ENCODE measurements at regions not wholly inside any gene's neighbourhood (a gene's known extent, or its start where the extent isn't known, plus 50 kb on each side); places are given as distances from the start of the nearest gene placed in this dataset.

DNA sequence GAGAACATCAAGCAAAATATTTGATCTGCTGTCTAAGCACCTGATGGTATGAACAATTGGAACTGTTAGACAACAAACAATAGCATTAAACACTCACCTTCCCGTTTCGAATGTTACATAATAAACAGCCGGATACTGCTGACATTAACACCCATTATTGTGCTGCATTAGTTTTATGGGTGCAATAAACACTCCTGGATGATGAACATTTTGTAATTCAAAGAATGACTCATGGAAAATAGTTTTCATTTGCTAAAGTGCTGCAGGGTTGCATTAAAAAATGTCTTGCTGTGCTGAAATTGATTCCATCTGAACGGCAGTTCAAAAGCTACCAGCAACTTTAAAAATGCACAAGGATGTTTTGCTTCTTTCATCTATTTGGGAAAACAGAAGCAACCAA, 100.8 kb upstream of the SORBS2 start:
- DNase-seq (ENCODE audit: low read depth in 2 of 2), result peak in 1 of 2 donors; percentile 35
- TF ChIP-seq, protein P1, sequence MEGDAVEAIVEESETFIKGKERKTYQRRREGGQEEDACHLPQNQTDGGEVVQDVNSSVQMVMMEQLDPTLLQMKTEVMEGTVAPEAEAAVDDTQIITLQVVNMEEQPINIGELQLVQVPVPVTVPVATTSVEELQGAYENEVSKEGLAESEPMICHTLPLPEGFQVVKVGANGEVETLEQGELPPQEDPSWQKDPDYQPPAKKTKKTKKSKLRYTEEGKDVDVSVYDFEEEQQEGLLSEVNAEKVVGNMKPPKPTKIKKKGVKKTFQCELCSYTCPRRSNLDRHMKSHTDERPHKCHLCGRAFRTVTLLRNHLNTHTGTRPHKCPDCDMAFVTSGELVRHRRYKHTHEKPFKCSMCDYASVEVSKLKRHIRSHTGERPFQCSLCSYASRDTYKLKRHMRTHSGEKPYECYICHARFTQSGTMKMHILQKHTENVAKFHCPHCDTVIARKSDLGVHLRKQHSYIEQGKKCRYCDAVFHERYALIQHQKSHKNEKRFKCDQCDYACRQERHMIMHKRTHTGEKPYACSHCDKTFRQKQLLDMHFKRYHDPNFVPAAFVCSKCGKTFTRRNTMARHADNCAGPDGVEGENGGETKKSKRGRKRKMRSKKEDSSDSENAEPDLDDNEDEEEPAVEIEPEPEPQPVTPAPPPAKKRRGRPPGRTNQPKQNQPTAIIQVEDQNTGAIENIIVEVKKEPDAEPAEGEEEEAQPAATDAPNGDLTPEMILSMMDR (IDR thresholded peaks at IDR 0.05; ENCODE audit: low read depth, low read length), result no peak
- no peak overlapping the region for H3K4me3 ChIP-seq (replicated peaks in 1 of 2; ENCODE audit: low read depth in 2 of 2, low read length in 2 of 2)

DNA sequence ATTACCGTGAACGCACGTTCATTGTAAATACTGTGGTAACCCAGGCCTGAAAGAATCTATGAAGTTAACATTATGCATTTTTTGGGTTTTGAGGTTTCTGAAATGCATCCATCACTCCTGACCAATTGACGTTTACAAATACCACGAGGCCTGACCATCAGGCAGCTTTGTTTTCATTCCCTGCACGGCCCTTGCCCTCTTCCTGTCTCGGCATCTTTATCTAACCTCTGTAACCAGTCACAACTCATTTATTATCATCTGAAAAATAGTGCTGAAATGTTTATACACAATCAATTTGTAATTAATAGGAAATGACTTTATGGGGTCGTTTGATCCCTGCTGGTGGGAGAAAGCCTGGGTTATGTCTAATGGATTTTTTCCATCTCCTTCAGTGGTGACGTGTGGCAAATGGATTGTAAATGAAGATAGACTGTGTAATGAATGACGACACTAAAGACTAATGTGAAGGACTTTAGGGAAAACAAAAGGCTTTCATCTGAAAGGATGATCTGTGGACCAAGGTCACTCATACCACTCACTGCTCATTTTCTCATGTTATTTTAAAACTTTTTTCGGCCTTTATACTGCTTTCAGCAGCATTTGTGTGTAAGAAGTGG, 102.7 kb upstream of the SORBS2 start:
- peak; percentile 34 to 73 for DNase-seq (ENCODE audit: low read depth in 2 of 2)
- TF ChIP-seq, protein P1 (IDR thresholded peaks at IDR 0.05; ENCODE audit: low read depth, low read length), result no peak
- no peak overlapping the region for H3K4me3 ChIP-seq (replicated peaks in 1 of 2; ENCODE audit: low read depth in 2 of 2, low read length in 2 of 2)

DNA sequence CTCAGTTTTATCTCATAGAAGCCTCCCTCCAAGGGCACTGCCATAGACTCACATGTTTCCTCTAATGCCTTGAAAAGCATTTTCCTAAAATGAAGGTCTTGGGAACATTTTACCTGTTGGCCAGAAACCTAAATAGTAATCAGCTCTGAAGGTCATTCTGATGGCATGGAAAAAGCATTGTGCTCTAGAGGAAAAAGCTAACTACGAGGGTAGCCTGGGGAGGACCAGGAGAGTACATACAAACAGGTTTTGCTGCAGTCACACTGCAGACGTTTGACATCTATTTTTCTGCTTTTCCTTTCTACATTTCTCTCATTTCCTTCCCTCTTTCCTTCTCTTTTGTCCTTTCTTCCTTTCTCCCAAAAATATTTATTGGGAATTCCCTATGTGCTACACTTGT, 103.3 kb upstream of the SORBS2 start:
- H3K4me3 ChIP-seq (replicated peaks in 1 of 2; ENCODE audit: low read depth in 2 of 2, low read length in 2 of 2), result no peak overlapping the region
- TF ChIP-seq, protein P1 (IDR thresholded peaks at IDR 0.05; ENCODE audit: low read depth, low read length), result no peak
- no peak for DNase-seq (ENCODE audit: low read depth in 2 of 2)

DNA sequence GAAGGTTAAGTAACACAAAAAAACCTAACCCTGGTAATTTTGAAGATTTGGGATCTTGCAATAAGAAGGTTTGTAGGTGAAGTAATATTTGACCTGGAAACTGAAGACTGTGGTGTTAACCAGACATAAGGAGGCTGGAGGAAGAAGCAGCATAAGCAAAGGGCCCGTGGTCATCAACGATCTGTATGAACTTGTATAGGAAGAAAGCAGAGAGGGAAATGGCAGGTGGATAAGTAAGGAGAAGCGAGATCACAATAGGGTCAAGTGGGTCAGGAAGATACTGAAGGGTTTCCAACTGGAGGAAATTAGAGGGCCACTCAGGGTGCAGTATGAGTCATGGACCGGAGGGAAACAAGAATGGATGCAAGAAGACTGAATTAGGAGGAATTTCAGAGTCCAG, 103.8 kb upstream of the SORBS2 start:
- no peak for DNase-seq (ENCODE audit: low read depth in 2 of 2)
- TF ChIP-seq, protein P1 (IDR thresholded peaks at IDR 0.05; ENCODE audit: low read depth, low read length), result no peak
- no peak overlapping the region for H3K4me3 ChIP-seq (replicated peaks in 1 of 2; ENCODE audit: low read depth in 2 of 2, low read length in 2 of 2)

DNA sequence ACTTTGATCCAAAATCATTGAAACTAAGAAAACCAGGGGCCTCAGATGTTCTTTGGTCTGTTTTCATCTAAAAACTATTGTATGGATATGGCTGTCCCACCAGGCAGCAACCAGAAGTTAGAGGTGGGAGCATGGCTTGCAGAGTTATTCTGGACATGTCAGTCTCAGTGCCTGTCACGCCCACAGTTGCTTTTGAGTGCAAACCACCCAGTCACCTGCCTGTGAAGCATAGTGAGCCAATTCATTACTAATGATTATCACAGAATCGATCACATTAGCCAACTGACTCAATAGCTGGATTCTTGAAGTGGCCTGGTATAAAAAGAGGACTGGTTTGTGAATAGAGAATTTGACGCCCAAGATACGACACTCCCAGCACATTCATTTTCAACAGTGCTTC, 104.2 kb upstream of the SORBS2 start:
- TF ChIP-seq, protein P1 (IDR thresholded peaks at IDR 0.05; ENCODE audit: low read depth, low read length), result no peak
- H3K4me3 ChIP-seq (replicated peaks in 1 of 2; ENCODE audit: low read depth in 2 of 2, low read length in 2 of 2), result no peak overlapping the region
- DNase-seq (ENCODE audit: low read depth in 2 of 2), result no peak

DNA sequence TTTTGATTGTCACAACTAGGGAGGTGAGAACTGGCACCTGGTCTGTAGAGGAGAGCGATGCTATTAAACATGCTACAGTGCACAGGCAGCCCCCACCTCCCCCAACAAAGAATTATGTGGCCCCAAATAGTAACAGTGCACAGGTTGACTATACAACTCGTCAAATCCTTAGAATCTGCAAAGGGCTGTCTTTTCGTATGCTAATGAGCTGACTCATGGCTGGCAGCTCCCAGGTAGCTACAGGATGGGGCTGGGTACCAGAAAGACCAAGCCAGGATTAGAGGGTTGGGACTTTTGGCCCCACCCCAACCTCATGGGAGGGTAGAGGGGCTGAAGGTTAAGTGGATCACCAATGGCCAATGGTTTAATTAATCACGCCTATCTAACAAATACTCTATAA, 104.7 kb upstream of the SORBS2 start:
- TF ChIP-seq, protein P1 (IDR thresholded peaks at IDR 0.05; ENCODE audit: low read depth, low read length), result no peak
- H3K4me3 ChIP-seq (replicated peaks in 1 of 2; ENCODE audit: low read depth in 2 of 2, low read length in 2 of 2), result no peak overlapping the region
- no peak for DNase-seq (ENCODE audit: low read depth in 2 of 2)

DNA sequence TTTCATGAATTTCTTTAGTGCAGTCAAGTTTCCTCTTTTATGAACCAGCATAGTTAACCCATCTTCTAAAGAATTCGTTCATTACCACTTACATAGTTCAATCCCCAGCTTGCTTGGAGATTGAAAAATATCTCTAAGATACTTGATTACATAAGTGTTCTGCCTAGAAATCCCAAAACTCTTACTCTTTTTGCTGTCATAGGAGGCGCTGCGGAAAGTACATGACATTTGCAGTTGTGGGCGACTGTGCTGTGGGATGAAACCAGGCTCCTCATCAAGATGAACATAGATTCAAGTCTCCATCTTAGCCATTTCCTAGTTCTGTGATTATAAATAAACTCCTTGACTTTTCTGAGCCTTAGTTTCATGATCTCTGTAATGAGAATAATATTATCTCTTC, 107.1 kb upstream of the SORBS2 start:
- no peak for DNase-seq (ENCODE audit: low read depth in 2 of 2)
- no peak overlapping the region for H3K4me3 ChIP-seq (replicated peaks in 1 of 2; ENCODE audit: low read depth in 2 of 2, low read length in 2 of 2)
- TF ChIP-seq, protein P1 (IDR thresholded peaks at IDR 0.05; ENCODE audit: low read depth, low read length), result no peak

All from cardiac fibroblast (primary cell).